MM.1S (cell line): ENCODE measurements at regions not wholly inside any gene's neighbourhood (a gene's known extent, or its start where the extent isn't known, plus 50 kb on each side); places are given as distances from the start of the nearest gene placed in this dataset.
A peak's percentile ranks its signal among the peaks of the same experiment; 100 is the strongest.

Experiments
- DNase-seq: peaks from one replicate; pipeline ENCODE4 v3.0.0-alpha.2; 2015
- H2AFZ ChIP-seq: fragments of 300-600 bp; sonication (generic); 2 replicates; pipeline ENCODE4 v1.6.0; 2016; ENCODE audit warnings: antibody characterized with exemption, low read length
- H3F3A ChIP-seq: fragments of 300-600 bp; sonication (generic); 2 replicates; pipeline ENCODE4 v1.6.1; 2016; ENCODE audit warnings: mild to moderate bottlenecking, antibody characterized with exemption, low read length, moderate library complexity, mixed read lengths; ENCODE audit not compliant: insufficient read depth
- H3K27ac ChIP-seq: fragments of 300-600 bp; sonication (generic); 2 replicates; pipeline ENCODE4 v1.5.1; 2016; ENCODE audit warnings: mild to moderate bottlenecking, low read length
- H3K27me3 ChIP-seq: fragments of 300-600 bp; sonication (generic); replicated peaks from 2 replicates; pipeline ENCODE4 v1.6.0; 2016; ENCODE audit warnings: low read length; ENCODE audit not compliant: insufficient read depth
- H3K36me3 ChIP-seq: fragments of 300-600 bp; sonication (generic); replicated peaks from 2 replicates; pipeline ENCODE4 v1.6.1; 2016; ENCODE audit warnings: mild to moderate bottlenecking, low read length, mixed read lengths; ENCODE audit not compliant: insufficient read depth
- H3K4me1 ChIP-seq: fragments of 300-600 bp; sonication (generic); 2 replicates; pipeline ENCODE4 v1.6.1; 2016; ENCODE audit warnings: low read length, mixed read lengths
- H3K4me2 ChIP-seq: fragments of 300-600 bp; sonication (generic); 2 replicates; pipeline ENCODE4 v1.6.0; 2016; ENCODE audit warnings: low read depth, low read length
- H3K4me3 ChIP-seq: fragments of 300-600 bp; sonication (generic); 2 replicates; pipeline ENCODE4 v1.5.1; 2016; ENCODE audit warnings: low read length, mixed read lengths
- H3K79me2 ChIP-seq: fragments of 300-600 bp; sonication (generic); 2 replicates; pipeline ENCODE4 v1.6.1; 2016; ENCODE audit warnings: mixed run types, low read length, mixed read lengths
- H3K9ac ChIP-seq: fragments of 300-600 bp; sonication (generic); 2 replicates; pipeline ENCODE4 v1.6.1; 2016; ENCODE audit warnings: low read length, mixed read lengths
- H3K9me2 ChIP-seq: fragments of 300-600 bp; sonication (generic); replicated peaks from 2 replicates; pipeline ENCODE4 v1.6.1; 2016; ENCODE audit warnings: mild to moderate bottlenecking, low read length, mixed read lengths; ENCODE audit not compliant: insufficient read depth
- H3K9me3 ChIP-seq: fragments of 300-600 bp; sonication (generic); replicated peaks from 2 replicates; pipeline ENCODE4 v1.6.1; 2016; ENCODE audit warnings: mild to moderate bottlenecking, low read length, mixed read lengths; ENCODE audit not compliant: insufficient read depth
- H4K20me1 ChIP-seq: fragments of 300-600 bp; sonication (generic); 2 replicates; pipeline ENCODE4 v1.6.1; 2016; ENCODE audit warnings: mild to moderate bottlenecking, low read length, moderate library complexity, mixed read lengths; ENCODE audit not compliant: insufficient read depth
- EZH2 ChIP-seq: fragments of 300-600 bp; sonication (generic); optimal IDR thresholded peaks from 2 replicates; pipeline ENCODE3; 2017; ENCODE audit warnings: low read depth, mild to moderate bottlenecking, antibody characterized with exemption, low read length, mixed read lengths
- EZH2phosphoT487 ChIP-seq: fragments of 300-600 bp; sonication (generic); IDR thresholded peaks from 2 replicates; pipeline ENCODE4 v1.6.1; 2018; ENCODE audit warnings: antibody characterized with exemption, low read length
- TF ChIP-seq, protein P1 (sequence below): fragments of 300-600 bp; sonication (generic); IDR thresholded peaks from 2 replicates; pipeline ENCODE4 v1.5.1; 2016; ENCODE audit warnings: antibody characterized with exemption, low read length, mixed read lengths

DNA sequence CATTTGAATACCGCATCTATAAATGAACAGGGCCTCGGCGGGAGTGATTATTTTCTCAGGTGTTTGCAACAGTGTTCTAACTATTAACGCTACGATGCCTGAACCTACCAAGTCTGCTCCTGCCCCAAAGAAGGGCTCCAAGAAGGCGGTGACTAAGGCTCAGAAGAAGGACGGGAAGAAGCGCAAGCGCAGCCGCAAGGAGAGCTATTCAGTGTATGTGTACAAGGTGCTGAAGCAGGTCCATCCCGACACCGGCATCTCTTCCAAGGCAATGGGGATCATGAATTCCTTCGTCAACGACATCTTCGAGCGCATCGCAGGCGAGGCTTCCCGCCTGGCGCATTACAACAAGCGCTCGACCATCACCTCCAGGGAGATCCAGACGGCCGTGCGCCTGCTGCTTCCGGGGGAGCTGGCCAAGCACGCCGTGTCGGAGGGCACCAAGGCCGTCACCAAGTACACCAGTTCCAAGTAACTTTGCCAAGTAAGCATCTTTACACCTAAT lies 70.9 kb downstream of the HFE start:
- Histone ChIP-seq H3K79me2 (peaks cover 7% of the 10 kb centered on the region; the same call in 1 of the 2 replicates), H3K27me3 (no peaks in the 10 kb centered on the region)
- no peak for DNase-seq

GRCh38 chr6:26158581-26159356 lies 71.5 kb downstream of the HFE start:
- Histone ChIP-seq H3K4me3 (peak overlapping the region; percentile 67), H4K20me1 (no peaks in the 10 kb centered on the region), H3K79me2 (peaks cover 7% of the 10 kb centered on the region; the same call in 1 of the 2 replicates), H3K27ac (peak overlapping the region; percentile 97), H3K9me2 (no peaks in the 10 kb centered on the region), H3K27me3 (no peaks in the 10 kb centered on the region), H3K4me1 (peaks cover 7% of the 10 kb centered on the region), H3K4me2 (peak overlapping the region; percentile 95), H3K36me3 (no peaks in the 10 kb centered on the region), H3F3A (peaks cover 39% of the 10 kb centered on the region), H2AFZ (no peak overlapping the region), H3K9me3 (no peaks in the 10 kb centered on the region), H3K9ac (peak overlapping the region; percentile 74)
- TF ChIP-seq EZH2 (no peak), EZH2phosphoT487 (no peak)
- TF ChIP-seq, protein P1, sequence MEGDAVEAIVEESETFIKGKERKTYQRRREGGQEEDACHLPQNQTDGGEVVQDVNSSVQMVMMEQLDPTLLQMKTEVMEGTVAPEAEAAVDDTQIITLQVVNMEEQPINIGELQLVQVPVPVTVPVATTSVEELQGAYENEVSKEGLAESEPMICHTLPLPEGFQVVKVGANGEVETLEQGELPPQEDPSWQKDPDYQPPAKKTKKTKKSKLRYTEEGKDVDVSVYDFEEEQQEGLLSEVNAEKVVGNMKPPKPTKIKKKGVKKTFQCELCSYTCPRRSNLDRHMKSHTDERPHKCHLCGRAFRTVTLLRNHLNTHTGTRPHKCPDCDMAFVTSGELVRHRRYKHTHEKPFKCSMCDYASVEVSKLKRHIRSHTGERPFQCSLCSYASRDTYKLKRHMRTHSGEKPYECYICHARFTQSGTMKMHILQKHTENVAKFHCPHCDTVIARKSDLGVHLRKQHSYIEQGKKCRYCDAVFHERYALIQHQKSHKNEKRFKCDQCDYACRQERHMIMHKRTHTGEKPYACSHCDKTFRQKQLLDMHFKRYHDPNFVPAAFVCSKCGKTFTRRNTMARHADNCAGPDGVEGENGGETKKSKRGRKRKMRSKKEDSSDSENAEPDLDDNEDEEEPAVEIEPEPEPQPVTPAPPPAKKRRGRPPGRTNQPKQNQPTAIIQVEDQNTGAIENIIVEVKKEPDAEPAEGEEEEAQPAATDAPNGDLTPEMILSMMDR: no peak
- DNase-seq: peak; percentile 79

More for the DNA sequence above, 70.9 kb downstream of the HFE start:
- Histone ChIP-seq H3K9me2 (no peaks in the 10 kb centered on the region), H3K9me3 (no peaks in the 10 kb centered on the region), H3F3A (peaks cover 39% of the 10 kb centered on the region), H3K9ac (peak overlapping the region; percentile 74), H4K20me1 (no peaks in the 10 kb centered on the region), H3K4me3 (peak overlapping the region; percentile 67), H3K27ac (peak overlapping the region; percentile 97), H3K4me1 (peaks cover 7% of the 10 kb centered on the region), H3K4me2 (peak overlapping the region; percentile 95), H3K36me3 (no peaks in the 10 kb centered on the region), H2AFZ (no peak overlapping the region)
- no peak for TF ChIP-seq EZH2
- no peak for TF ChIP-seq EZH2phosphoT487
- TF ChIP-seq, protein P1: no peak

DNA sequence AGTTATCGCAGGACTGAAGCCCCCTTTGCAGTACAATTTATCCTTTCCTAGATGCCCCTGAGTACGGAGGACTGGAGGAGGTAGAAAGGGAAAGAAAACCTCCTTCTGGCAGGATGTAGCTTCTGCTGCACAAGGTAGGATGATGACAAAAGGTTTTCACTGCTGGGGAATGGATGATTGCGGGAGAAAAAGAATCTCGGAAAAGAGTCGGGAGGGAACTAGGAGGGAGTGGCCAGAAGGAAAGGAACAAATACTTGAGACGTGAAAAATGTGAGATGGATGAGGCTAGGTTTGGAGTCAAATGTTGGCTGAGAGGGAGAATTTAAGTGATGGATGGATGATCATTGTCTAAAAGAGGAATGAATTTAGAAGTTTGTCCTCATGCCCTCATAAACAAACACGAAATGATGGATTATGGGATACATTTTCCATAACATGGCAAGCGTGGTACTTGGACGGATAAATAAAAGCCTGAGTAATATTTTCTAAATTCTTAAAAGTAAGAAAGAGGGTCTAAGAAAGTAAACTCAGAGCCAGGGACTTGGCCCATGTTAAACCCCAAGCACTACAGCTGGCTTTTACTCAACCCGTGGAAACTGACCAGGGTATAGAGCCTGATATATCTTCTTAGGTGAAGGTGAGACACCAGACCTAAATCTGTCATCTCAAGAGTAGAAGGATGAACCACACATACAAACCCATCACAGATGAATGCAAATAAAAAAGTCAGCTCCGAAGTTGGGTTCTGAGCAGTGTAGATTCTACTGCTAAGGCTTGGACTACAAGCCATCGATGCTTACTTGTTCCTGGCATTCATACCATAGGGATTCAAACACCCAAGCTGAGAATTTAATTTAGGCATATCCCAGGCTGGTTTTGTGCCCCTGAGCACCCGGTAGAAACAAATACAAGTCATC lies 72.4 kb downstream of the HFE start:
- peaks cover 39% of the 10 kb centered on the region for H3F3A ChIP-seq
- no peaks in the 10 kb centered on the region for H3K9me3 ChIP-seq
- H3K27me3 ChIP-seq: no peaks in the 10 kb centered on the region
- H3K4me2 ChIP-seq: peak overlapping the region; percentile 95
- no peaks in the 10 kb centered on the region for H3K36me3 ChIP-seq
- peak overlapping the region; percentile 67 for H3K4me3 ChIP-seq
- peaks cover 11% of the 10 kb centered on the region for H3K4me1 ChIP-seq
- H4K20me1 ChIP-seq: no peaks in the 10 kb centered on the region
- no peak for TF ChIP-seq EZH2
- TF ChIP-seq EZH2phosphoT487: no peak
- TF ChIP-seq, protein P1: no peak
- H3K79me2 ChIP-seq: peaks cover 7% of the 10 kb centered on the region; the same call in 1 of the 2 replicates
- peak overlapping the region; percentile 74 for H3K9ac ChIP-seq
- peak overlapping the region; percentile 0; the same call in 1 of the 2 replicates for H2AFZ ChIP-seq
- peak overlapping the region; percentile 97 for H3K27ac ChIP-seq
- DNase-seq: peak; percentile 23
- no peaks in the 10 kb centered on the region for H3K9me2 ChIP-seq
